GM21423 (cell line): ENCODE measurements at regions not wholly inside any gene's neighbourhood (a gene's known extent, or its start where the extent isn't known, plus 50 kb on each side); places are given as distances from the start of the nearest gene placed in this dataset.

Source experiments
- ATAC-seq: cut with Tn5 transposase; IDR thresholded peaks from one replicate; pipeline ENCODE4 v1.9.1; 2021; ENCODE audit warnings: mild to moderate bottlenecking, moderate library complexity; ENCODE audit not compliant: unreplicated experiment

GRCh38 chr6:132868057-132868456 is 53.7 kb downstream of the RPS12 start:
- no peak for ATAC-seq

- peak; percentile 100 for ATAC-seq
These were observed 58.6 kb downstream of the RPS12 start for GRCh38 chr6:132872923-132873322.

GRCh38 chr6:132877003-132877402 is 62.6 kb downstream of the RPS12 start:
- no peak for ATAC-seq

GRCh38 chr6:132887204-132887603 is 72.8 kb downstream of the RPS12 start:
- no peak for ATAC-seq

- ATAC-seq = no peak
These were observed 74.3 kb downstream of the RPS12 start for GRCh38 chr6:132888701-132889100.

GRCh38 chr6:132892929-132893771 is 78.8 kb downstream of the RPS12 start:
- no peak for ATAC-seq

GRCh38 chr6:132893772-132894490 is 79.6 kb downstream of the RPS12 start:
- no peak for ATAC-seq

GRCh38 chr6:132898376-132898775 is 84.0 kb downstream of the RPS12 start:
- ATAC-seq = no peak

- ATAC-seq = no peak
These were observed 86.5 kb downstream of the RPS12 start for GRCh38 chr6:132900849-132901248.

- no peak for ATAC-seq
These were observed 88.5 kb downstream of the RPS12 start for GRCh38 chr6:132902901-132903300.

- ATAC-seq = no peak
These were observed 92.9 kb downstream of the RPS12 start for GRCh38 chr6:132907231-132907630.

GRCh38 chr6:132907914-132908313 is 93.5 kb downstream of the RPS12 start:
- ATAC-seq = no peak

- no peak for ATAC-seq
These were observed 95.4 kb downstream of the RPS12 start for GRCh38 chr6:132909742-132910141.

- no peak for ATAC-seq
These were observed 96.4 kb downstream of the RPS12 start for GRCh38 chr6:132910759-132911158.

- ATAC-seq = no peak
These were observed 104.9 kb downstream of the RPS12 start for GRCh38 chr6:132919045-132919860.

GRCh38 chr6:132927713-132928112 is 113.3 kb downstream of the RPS12 start:
- ATAC-seq = no peak

GRCh38 chr6:132929141-132929540 is 114.8 kb downstream of the RPS12 start:
- no peak for ATAC-seq

- no peak for ATAC-seq
These were observed 116.9 kb downstream of the RPS12 start for GRCh38 chr6:132931313-132931712.

- ATAC-seq = no peak
These were observed 117.7 kb downstream of the RPS12 start for GRCh38 chr6:132931936-132932514.

- no peak for ATAC-seq
These were observed 118.2 kb downstream of the RPS12 start for GRCh38 chr6:132932588-132932987.

GRCh38 chr6:132933090-132933489 is 118.7 kb downstream of the RPS12 start:
- ATAC-seq = no peak
